Prostate gland (tissue), 2 donors: ENCODE measurements at regions not wholly inside any gene's neighbourhood (a gene's known extent, or its start where the extent isn't known, plus 50 kb on each side); places are given as distances from the start of the nearest gene placed in this dataset.

Experiments
- POLR2A ChIP-seq: fragments of 450-650 bp; IDR thresholded peaks from one replicate; pipeline ENCODE4 v1.6.1; 2016; ENCODE audit warnings: antibody characterized with exemption, mild to moderate bottlenecking
- POLR2AphosphoS5 ChIP-seq: sonication (generic); formaldehyde crosslinking; IDR thresholded peaks from one replicate; pipeline ENCODE4 v1.6.1; 2017; ENCODE audit warnings: antibody characterized with exemption
- TF ChIP-seq, protein P1 (sequence below), 4 experiments: fragments of 200-600 bp in 2 of 4; fragments of 450-650 bp in 2 of 4; sonication (generic) in 2 of 4; IDR thresholded peaks; 1 replicate in 3 of 4; 2 replicates in 1 of 4; pipeline ENCODE4 v1.5.1; 2016 to 2019; ENCODE audit warnings: antibody characterized with exemption in 4 of 4, mild to moderate bottlenecking in 2 of 4, moderate library complexity in 2 of 4

DNA sequence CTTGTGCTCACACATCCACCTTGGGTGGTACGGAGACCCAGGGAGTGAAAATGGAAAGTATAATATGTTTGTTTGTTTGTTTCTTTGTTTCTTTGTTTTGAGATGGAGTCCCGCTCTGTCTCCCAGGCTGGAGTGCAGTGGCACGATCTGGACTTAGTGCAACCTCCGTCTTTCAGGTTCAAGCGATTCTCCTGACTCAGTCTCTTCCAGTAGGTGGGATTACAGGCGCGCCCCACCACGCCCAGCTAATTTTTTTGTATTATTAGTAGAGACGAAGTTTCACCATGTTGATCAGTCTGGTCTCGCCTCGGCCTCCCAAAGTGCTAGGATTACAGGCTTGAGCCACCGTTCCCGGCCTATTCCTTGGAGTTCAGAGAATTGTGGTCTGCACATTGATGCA, 115.4 kb downstream of the TRIM27 start:
- TF ChIP-seq, protein P1, sequence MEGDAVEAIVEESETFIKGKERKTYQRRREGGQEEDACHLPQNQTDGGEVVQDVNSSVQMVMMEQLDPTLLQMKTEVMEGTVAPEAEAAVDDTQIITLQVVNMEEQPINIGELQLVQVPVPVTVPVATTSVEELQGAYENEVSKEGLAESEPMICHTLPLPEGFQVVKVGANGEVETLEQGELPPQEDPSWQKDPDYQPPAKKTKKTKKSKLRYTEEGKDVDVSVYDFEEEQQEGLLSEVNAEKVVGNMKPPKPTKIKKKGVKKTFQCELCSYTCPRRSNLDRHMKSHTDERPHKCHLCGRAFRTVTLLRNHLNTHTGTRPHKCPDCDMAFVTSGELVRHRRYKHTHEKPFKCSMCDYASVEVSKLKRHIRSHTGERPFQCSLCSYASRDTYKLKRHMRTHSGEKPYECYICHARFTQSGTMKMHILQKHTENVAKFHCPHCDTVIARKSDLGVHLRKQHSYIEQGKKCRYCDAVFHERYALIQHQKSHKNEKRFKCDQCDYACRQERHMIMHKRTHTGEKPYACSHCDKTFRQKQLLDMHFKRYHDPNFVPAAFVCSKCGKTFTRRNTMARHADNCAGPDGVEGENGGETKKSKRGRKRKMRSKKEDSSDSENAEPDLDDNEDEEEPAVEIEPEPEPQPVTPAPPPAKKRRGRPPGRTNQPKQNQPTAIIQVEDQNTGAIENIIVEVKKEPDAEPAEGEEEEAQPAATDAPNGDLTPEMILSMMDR (IDR thresholded peaks at IDR 0.05), result no peak
- TF ChIP-seq POLR2AphosphoS5 (no peak), POLR2A (no peak)
